ENCODE measurements at regions not wholly inside any gene's neighbourhood (a gene's known extent, or its start where the extent isn't known, plus 50 kb on each side); places are given as distances from the start of the nearest gene placed in this dataset.

- no peak overlapping the region for H3K23ac ChIP-seq (ENCODE audit: low read depth, low read length)
- H3K18ac ChIP-seq (ENCODE audit: low read depth, low read length): no peak overlapping the region
- no peaks in the 10 kb centered on the region for H3K36me3 ChIP-seq (ENCODE audit: control insufficient read depth, insufficient read depth, low read length)
- POLR2A ChIA-PET (ENCODE audit: unreplicated experiment): no interaction called here
- no peak overlapping the region for H3K9ac ChIP-seq (ENCODE audit: low read depth, low read length)
- CTCF ChIA-PET: no interaction called here
- no peak overlapping the region for H4K91ac ChIP-seq (ENCODE audit: insufficient read depth, low read depth, low read length)
- no peaks in the 10 kb centered on the region for H4K20me1 ChIP-seq (ENCODE audit: insufficient read depth, low read length)
- intact Hi-C loops (cut with micrococcal nuclease): no loop called here
- no peak overlapping the region for H3K4ac ChIP-seq (ENCODE audit: low read depth, low read length)
- no peaks in the 10 kb centered on the region for H3K79me1 ChIP-seq (ENCODE audit: low read depth in 1 of 2, low read length in 2 of 2)
- H3K56ac ChIP-seq (ENCODE audit: extremely low read depth, insufficient read depth, low read length): no peak overlapping the region
- no peak overlapping the region for H3K4me3 ChIP-seq (ENCODE audit: insufficient read depth, low read depth, low read length)
- no peak overlapping the region for H4K8ac ChIP-seq (ENCODE audit: low read depth in 2 of 2, low read length in 2 of 2)
- H3K4me1 ChIP-seq (ENCODE audit: control insufficient read depth, insufficient read depth, low read length): no peaks in the 10 kb centered on the region
- H2BK120ac ChIP-seq (ENCODE audit: low read depth, low read length): no peak overlapping the region
- H2BK15ac ChIP-seq (ENCODE audit: low read depth, low read length): no peak overlapping the region
- no peak overlapping the region for H4K5ac ChIP-seq (ENCODE audit: low read depth, low read length)
- ATAC-seq (ENCODE audit: low read depth) (no peak), DNase-seq (no peak)
- BruUV-seq (replicated peaks): no TSS peak
- in situ Hi-C loops (cut with MboI; ENCODE audit: low sequenced_read_pairs): loop anchor here (25.0 kb wide), 1 partner anchor 385 kb away; no protein-coding TSS in a partner anchor
- no peaks in the 10 kb centered on the region for H3K9me3 ChIP-seq (ENCODE audit: control insufficient read depth, insufficient read depth, low read length)
- H3K9me1 ChIP-seq (ENCODE audit: insufficient read depth, low read length): no peaks in the 10 kb centered on the region
- no peak overlapping the region for H2BK5ac ChIP-seq (ENCODE audit: low read depth, low read length, poor library complexity, severe bottlenecking)
- no peaks in the 10 kb centered on the region for H3K27me3 ChIP-seq (ENCODE audit: control insufficient read depth, insufficient read depth, low read length)
- TF ChIP-seq CEBPB (IDR thresholded peaks at IDR 0.05; ENCODE audit: low read depth, low read length) (no peak), POLR2A (IDR thresholded peaks at IDR 0.05; ENCODE audit: low read depth, low read length) (no peak), RCOR1 (IDR thresholded peaks at IDR 0.05; ENCODE audit: insufficient replicate concordance, low read length) (no peak), SMC3 (IDR thresholded peaks at IDR 0.05; ENCODE audit: low read depth, low read length) (no peak), CHD1 (IDR thresholded peaks at IDR 0.05; ENCODE audit: low read depth, low read length) (no peak), RAD21 (IDR thresholded peaks at IDR 0.05; ENCODE audit: low read length) (no peak), NFE2L2 (IDR thresholded peaks at IDR 0.05; ENCODE audit: low read depth, low read length) (no peak), BHLHE40 (IDR thresholded peaks at IDR 0.05; ENCODE audit: low read depth, low read length) (no peak), MAFK (IDR thresholded peaks at IDR 0.05; ENCODE audit: low read depth, low read length) (no peak), RFX5 (IDR thresholded peaks at IDR 0.05; ENCODE audit: low read depth, low read length) (no peak), MXI1 (IDR thresholded peaks at IDR 0.05; ENCODE audit: borderline replicate concordance, low read depth, low read length) (no peak), MAZ (IDR thresholded peaks at IDR 0.05; ENCODE audit: borderline replicate concordance, low read depth, low read length) (no peak), FOS (IDR thresholded peaks at IDR 0.05; ENCODE audit: low read depth, low read length) (no peak)
- TF ChIP-seq, protein P1, sequence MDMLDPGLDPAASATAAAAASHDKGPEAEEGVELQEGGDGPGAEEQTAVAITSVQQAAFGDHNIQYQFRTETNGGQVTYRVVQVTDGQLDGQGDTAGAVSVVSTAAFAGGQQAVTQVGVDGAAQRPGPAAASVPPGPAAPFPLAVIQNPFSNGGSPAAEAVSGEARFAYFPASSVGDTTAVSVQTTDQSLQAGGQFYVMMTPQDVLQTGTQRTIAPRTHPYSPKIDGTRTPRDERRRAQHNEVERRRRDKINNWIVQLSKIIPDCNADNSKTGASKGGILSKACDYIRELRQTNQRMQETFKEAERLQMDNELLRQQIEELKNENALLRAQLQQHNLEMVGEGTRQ (IDR thresholded peaks at IDR 0.05; ENCODE audit: low read depth, low read length): no peak
- TF ChIP-seq, protein P2, sequence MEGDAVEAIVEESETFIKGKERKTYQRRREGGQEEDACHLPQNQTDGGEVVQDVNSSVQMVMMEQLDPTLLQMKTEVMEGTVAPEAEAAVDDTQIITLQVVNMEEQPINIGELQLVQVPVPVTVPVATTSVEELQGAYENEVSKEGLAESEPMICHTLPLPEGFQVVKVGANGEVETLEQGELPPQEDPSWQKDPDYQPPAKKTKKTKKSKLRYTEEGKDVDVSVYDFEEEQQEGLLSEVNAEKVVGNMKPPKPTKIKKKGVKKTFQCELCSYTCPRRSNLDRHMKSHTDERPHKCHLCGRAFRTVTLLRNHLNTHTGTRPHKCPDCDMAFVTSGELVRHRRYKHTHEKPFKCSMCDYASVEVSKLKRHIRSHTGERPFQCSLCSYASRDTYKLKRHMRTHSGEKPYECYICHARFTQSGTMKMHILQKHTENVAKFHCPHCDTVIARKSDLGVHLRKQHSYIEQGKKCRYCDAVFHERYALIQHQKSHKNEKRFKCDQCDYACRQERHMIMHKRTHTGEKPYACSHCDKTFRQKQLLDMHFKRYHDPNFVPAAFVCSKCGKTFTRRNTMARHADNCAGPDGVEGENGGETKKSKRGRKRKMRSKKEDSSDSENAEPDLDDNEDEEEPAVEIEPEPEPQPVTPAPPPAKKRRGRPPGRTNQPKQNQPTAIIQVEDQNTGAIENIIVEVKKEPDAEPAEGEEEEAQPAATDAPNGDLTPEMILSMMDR (conservative IDR thresholded peaks at IDR 0.05; ENCODE audit: low read depth, low read length): no peak
- TF ChIP-seq, protein P3, sequence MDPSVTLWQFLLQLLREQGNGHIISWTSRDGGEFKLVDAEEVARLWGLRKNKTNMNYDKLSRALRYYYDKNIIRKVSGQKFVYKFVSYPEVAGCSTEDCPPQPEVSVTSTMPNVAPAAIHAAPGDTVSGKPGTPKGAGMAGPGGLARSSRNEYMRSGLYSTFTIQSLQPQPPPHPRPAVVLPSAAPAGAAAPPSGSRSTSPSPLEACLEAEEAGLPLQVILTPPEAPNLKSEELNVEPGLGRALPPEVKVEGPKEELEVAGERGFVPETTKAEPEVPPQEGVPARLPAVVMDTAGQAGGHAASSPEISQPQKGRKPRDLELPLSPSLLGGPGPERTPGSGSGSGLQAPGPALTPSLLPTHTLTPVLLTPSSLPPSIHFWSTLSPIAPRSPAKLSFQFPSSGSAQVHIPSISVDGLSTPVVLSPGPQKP (IDR thresholded peaks at IDR 0.05; ENCODE audit: borderline replicate concordance, low read depth, low read length): no peak
- no CpG with 5 or more reads among the region's 1 CpG for WGBS, 2 experiments (ENCODE audit: extremely low coverage in 2 of 2, insufficient read length in 1 of 2)
- H3K14ac ChIP-seq (replicated peaks; ENCODE audit: low read depth, low read length): no peak overlapping the region
- H2BK20ac ChIP-seq (ENCODE audit: low read depth, low read length): no peak overlapping the region
- no peak overlapping the region for H3K27ac ChIP-seq (ENCODE audit: insufficient read depth, low read length)
- H2AFZ ChIP-seq (replicated peaks; ENCODE audit: low read length, poor library complexity): no peak overlapping the region
- H2AK5ac ChIP-seq (ENCODE audit: low read depth, low read length): no peak overlapping the region
- dilution Hi-C loops (cut with HindIII; ENCODE audit: low sequenced_read_pairs, unreplicated experiment): no loop called here
- H2AK9ac ChIP-seq (replicated peaks; ENCODE audit: low read depth, low read length, poor library complexity): no peak overlapping the region
- no peak overlapping the region for H3K4me2 ChIP-seq (ENCODE audit: low read depth, low read length)
These were observed 440.0 kb upstream of the IRAK1BP1 start for GRCh38 chr6:78427386-78427785.

Data from IMR-90 (cell line).